NCI-H146 treated with DMSO at 0.1 percent for 48 hours (cell line): ENCODE measurements at regions not wholly inside any gene's neighbourhood (a gene's known extent, or its start where the extent isn't known, plus 50 kb on each side); places are given as distances from the start of the nearest gene placed in this dataset.
"Not testable (repeated sequence)": the region's sequence is repeated elsewhere in the genome, so short reads cannot be mapped to it uniquely, and the experiment has no call there.

ENCODE experiments used
- DNase-seq: peaks from one replicate; lab custom pipeline; 2025; ENCODE audit not compliant: unreplicated experiment; lab: John Stamatoyannopoulos, UW

DNA sequence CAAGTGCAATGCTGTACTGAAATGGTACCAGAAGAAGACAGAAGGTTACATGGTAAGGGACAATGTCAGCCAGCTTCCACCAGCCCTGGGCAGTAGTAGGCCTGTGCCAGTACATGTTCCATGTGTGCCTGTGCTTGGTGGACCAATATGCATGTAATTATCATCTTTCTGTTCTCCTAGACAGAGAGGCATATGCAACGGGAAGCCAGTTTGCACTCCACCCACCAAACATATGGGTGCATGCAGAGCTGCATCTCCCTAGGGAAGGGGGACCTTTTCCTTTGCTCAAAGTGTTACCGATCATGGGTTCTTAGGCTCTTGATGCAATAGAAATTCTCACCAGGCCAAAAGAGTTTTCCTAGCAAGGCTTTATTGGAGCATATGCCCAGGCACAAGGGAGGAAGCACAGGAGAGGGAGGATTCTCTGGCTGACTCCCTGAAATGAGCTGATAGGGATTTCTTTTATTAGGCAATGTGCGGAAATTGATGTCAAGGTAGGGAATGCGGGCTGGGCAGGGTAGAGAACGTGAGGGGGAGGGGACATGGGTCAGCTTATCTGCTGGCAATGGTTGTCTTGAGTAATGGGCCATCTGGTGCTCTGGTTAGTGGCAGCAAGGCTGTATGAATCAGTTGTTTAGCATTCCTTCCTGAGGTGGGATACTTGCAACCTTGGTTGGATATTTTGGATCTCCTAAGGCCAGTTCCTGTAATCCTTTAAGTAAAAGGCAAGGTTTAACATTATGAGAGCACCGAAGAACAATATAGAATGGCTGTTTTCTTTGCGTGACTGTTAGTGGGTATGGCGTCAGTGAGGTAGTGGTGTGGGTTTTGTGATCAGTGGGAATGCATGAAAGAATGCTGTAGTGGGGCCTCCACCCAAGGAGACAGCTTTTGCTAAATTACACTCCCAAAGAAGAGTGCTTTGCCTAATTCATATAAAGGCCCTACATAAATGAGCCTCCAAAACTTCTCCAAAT is 102.5 kb downstream of the CDRT15L2 start:
- not testable (repeated sequence) for DNase-seq

DNA sequence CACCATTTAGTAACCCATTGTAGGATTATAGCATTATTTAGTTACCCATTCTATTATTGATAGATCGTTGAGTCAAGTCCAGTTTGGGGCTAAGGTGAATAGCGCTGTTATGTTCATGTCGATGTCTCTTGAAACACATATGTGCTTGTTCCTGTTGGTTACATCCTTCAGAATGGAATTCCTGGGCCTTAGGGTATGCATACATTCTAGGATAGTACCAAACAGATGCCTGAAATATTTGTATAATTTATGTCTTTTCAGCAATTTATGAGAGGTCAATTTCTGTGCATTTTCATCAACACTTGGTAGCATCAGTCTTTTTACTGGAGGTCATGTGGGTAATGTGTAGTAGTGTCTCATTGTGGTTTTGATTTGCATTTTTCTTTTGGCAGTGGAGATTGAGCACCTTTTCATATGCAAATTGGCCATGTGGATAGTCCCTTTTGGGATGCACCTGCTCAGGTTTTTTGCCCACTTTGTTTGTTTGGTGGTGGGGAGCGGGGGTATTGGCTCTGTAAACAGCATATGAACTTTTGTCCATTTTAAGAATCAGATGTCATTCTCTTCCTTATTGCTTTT is 104.2 kb downstream of the CDRT15L2 start:
- not testable (repeated sequence) for DNase-seq

DNA sequence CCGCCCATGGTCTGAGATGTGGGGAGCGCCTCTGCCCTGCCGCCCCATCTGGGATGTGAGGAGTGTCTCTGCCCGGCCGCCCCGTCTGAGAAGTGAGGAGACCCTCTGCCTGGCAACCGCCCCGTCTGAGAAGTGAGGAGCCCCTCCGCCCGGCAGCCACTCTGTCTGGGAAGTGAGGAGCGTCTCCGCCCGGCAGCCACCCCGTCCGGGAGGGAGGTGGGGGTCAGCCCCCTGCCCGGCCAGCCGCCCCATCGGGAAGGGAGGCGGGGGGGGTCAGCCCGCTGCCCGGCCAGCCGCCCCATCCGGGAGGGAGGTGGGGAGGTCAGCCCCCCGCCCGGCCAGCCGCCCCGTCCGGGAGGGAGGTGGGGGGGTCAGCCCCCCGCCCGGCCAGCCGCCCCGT is 105.5 kb downstream of the CDRT15L2 start:
- not testable (repeated sequence) for DNase-seq

DNA sequence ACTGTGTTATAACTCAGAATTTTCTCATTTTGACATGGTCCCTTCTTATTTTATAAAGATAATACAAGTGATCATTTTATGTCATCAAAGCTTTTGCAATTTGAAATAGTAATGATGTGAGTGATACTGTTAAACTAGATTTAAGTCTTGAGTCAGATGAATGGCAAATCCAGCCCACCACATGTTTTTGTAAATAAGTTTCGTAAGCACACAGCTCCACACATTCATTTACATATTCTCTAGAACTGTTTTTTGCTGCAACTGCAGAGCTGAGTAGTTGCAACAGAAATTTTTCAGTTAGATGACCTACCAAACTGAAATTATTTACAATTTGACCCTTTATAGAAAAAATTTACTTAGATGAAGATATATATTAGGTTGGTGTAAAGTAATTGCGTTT is 108.1 kb downstream of the CDRT15L2 start:
- DNase-seq = not testable (repeated sequence)

DNA sequence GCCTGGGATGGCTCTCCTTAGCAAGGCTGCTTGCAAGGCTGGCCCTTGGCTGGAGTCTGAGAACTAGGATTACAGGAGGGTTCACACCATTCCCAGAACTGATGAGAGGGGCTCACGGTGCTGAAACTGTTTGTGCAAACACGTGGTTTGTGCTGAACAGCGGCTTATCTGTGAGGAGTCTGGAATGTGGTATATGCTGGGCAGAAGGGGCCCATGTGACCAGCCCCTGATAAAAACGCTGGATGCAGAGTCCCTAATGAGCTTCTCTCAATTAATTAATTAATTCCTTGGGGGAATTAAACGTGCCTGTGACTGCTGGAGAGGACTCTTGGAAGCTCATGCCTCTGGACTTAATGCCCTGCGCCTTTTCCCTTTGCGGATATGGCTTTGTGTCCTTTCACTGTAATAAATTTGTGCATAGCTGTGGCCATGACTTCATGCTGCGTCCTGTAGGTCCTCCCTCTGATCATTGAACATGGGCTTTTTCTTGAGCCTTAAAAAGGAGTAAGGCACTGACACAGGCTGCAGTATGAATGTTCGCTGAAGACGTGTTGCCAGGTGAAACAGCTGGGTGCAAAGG is 109.7 kb downstream of the CDRT15L2 start:
- not testable (repeated sequence) for DNase-seq

DNA sequence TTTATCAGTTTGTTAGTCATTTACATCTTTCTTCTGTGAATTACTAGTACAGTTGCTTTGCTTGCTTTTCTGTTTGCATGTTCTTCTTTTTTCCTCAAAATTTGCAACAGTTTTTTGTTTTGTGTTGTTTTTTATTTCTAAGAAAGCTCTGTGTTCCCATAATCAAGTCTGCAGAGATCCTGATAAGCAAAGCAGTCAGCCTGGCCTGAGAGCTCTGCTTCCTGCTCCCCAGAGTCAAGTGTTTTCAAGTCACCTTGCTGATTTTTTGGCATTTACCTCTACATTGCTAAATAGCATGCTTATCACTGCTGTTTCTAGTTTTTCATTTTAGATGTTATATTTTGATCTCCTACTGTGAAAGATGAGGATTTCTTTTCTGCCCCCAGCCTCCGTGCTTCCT is 113.2 kb downstream of the CDRT15L2 start:
- DNase-seq = not testable (repeated sequence)

DNA sequence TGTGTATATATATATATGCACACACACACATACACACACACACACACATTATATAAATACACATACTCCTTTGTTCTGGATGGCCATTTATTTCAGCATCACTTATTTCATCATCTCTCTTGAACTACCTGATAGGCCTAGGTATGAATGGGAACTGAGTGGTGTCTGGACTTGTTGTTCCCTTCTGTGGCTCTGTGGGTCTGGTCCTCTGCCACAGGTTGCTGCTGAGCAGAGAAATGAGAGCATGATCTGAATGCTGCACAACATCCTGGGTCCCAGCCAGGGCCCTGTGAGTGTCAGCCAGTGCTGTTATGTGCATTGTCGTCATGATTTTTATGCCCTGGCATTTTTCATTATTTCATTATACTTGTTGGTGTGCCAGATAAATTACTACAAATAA is 116.3 kb downstream of the CDRT15L2 start:
- not testable (repeated sequence) for DNase-seq

DNA sequence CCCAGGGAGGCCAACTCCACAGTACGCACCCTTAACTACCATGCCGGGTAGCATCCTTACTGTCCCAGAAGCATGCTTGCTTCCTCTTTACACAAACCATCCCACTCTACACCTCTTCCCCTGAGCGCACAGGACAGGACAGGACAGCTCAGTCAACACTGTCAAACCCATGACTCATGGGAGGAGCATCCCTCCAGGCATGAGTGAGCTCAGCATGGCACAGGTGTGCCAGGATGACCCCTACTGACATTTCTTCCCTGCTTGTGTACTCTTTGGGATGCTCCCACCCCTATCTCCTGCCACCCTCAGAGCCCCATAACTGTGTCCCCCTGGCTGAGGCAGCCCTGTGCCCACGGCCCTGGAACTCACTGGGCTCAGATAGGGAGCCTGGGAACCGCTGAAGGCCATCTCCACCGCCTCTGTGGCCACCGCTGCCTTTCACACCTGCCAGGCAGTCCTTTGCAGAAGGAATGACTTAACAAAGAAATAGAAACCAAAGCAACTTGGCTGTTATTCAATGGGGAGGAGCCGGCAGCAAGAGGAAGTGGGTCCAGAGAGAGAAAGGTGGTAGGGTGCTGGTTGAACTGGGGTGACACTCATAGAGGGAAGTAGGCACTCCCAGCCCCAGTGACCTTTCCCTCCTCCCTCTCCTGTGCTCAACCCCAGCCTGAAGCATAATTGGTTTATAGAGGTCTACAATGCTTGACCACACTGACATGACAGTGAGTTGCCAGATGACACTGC is 119.1 kb downstream of the CDRT15L2 start:
- not testable (repeated sequence) for DNase-seq

DNA sequence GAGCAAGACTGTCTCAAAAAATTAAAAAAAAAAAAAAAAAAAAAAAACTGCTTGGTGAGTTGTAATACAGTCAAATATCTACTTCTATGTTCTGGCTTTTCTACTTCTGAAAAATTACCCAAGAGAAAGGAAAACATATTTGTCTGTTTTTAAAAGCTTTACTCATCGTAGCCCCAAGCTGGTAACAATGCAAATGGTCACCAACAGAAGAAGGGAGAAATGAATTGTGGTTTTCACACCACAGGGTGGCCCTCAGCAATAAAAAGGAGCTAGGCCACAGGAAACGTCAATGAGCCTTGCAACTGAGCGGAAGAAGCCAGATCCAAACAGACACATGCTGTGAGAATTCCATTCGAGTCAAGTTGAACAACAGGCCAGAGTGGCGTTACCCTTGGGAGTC is 121.0 kb downstream of the CDRT15L2 start:
- not testable (repeated sequence) for DNase-seq

DNA sequence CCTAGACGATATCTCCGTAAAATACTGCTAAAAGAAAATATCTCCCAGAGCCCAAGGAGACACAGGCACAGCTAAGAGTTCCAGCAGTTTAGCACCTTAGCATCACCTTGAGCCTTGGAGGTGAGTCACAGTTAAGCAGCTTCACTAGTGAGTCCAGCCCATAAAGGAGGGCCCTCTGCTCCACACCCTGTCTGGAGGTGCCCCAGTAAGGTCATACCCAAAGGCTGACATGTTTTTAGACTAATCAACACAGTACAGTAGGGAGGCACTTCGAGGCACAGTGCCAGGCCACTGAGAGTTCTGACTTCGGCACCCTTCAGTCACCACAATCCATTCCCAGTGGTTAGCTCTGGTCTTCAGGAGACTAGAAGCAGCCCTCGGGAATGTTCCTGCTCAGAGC is 121.8 kb downstream of the CDRT15L2 start:
- not testable (repeated sequence) for DNase-seq

DNA sequence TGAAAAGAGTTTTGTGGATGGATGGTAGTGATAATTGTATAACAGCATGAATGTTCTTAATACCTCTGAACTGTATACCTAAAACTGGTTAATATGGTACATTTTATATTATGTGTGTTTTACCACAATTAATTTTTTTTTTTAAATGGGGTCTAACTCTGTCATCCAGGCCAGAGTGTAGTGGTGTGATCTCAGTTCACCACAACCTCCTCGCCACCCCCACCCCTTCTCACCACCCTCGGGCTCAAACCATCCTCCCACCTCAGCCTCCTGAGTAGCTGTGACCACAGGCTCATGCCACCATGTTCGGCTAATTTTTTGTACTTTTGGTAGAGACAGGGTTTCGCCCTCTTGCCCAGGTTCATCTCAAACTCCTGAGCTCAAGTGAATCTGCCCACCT is 123.2 kb downstream of the CDRT15L2 start:
- no peak for DNase-seq

DNA sequence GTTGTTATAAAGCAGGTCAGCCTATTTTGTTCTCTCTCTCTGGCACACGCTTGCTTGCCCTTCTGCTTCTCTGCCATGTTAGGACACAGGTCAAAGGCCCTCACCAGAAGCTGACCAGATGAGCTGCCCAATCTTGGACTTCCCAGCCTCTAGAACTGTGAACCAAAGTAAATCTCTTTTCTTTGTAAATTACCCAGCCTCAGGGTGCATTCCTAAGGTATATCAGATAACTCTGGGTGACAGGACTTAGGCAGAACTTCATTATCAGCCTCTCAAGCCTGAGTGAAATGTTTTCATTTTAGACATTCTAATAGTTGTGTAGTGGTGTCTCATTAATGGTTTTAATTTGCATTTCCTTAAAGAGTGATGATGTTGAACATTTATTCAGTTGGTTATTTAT is 124.3 kb downstream of the CDRT15L2 start:
- DNase-seq = no peak

DNA sequence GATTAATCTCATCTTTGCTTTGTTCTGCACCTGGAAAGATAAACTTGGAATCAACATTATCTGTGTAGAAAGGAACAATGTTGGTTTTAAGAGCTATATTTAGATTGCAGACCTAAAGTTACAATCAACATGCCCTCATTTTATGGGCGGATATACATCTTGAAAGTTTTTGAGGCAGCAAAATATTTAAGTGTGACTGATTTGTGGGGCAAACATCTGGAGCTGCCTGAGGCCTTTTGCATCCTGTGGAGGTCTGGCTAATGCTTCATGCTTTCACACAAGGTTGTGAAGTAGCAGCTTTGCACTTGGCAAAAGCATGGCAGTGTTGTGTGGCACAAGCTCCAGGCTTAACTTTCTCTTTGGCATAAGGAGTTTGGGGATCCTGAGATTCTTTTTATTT is 125.7 kb downstream of the CDRT15L2 start:
- DNase-seq = not testable (repeated sequence)

DNA sequence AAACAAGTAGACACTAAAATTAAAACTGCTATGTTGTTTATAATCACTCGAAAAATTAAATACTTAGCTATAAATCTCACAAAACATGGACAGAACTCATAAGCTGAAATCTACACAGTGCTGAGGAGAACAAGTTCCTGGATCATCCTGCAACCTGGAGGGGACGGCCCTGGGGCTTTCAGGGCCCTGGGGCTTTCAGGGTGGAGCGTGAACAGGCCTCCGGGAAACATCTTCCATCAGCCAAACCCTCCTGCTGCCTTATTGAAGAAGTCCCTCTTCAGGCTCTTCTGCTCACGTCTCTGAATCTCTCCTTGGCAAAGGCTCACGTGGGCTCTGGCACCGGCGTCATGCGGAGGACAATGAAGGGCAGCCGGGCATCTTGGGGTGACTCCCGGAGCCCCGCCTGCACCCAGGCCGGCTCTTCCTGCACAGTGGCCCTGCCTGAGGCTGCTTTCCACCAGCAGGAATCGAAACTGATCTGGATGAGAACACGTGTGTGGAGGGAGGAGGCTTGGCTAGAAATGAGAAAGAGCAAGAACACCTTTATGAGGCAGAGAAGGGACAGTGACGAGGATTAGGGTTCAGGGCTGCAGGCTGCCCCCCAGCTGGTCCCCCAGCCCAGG is 127.3 kb downstream of the CDRT15L2 start:
- DNase-seq = no peak

DNA sequence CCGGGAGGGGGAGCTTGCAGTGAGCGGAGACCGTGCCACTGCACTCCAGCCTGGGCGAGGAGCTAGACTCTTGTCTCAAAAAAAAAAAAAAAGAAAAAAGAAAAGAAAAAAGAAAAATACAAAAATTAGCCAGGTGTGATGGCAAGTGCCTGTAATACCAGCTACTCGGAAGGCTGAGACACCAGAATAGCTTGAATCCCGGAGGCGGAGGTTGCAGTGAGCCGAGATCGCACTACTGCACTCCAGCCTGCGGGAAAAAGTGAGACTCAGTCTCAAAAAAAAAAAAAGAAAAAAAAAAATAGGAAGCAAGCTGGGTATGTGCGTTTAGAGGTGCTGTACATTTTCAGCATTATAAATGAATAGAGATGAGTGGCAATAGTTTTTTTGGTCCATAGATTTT is 129.3 kb downstream of the CDRT15L2 start:
- not testable (repeated sequence) for DNase-seq

DNA sequence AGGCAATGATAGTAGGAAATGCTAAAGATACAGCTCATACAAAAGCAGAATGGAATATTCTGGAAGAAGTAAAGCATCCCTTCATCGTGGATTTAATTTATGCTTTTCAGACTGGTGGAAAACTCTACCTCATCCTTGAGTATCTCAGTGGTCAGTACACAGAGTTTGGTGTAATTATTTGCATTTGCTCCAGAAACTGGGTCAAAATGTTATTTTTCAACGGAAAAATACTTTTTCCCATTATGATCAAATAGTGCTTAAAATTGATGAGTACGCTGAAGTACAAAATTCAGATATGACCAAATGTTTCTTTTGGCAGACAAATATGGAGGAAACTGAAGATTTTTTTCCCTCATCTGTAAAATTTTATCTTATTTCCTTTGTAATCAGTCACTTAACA is 137.0 kb downstream of the CDRT15L2 start:
- not testable (repeated sequence) for DNase-seq

DNA sequence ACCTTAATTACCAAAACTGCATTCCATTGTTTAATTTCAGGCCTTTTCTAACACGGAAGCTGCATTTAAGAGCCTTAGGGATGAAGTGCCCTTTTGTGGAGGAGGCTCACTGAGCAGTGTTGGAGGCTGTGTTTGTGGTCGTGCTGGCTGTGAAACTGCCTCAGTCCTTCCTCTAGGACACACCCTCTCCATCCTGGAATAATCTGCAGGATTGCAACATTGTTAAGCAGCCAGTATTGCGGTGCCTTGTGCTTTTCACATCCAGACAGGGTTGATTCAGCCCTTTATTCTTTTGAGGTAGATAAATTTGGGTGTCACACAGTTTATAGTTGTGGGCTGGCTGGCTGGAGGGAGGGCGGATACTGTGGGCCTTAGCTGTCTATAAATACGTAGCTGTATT is 141.6 kb downstream of the CDRT15L2 start:
- DNase-seq = no peak

DNA sequence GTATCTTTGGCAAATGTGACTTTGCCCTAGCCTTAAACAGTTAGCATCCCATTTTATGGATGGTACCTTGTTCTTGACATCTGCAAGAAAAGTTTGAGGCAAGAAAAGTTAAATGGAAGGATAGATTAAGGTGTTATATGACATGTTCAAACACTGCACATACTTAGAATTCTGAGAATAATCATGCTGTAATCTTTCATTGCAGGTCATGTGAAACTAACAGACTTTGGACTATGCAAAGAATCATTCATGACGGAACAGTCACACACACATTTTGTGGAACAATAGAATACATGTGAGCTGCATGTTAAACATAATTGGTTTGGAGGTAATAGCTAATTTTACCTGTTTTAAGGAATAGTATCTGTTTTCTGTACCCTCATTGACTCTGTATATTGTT is 144.9 kb downstream of the CDRT15L2 start:
- DNase-seq = not testable (repeated sequence)

DNA sequence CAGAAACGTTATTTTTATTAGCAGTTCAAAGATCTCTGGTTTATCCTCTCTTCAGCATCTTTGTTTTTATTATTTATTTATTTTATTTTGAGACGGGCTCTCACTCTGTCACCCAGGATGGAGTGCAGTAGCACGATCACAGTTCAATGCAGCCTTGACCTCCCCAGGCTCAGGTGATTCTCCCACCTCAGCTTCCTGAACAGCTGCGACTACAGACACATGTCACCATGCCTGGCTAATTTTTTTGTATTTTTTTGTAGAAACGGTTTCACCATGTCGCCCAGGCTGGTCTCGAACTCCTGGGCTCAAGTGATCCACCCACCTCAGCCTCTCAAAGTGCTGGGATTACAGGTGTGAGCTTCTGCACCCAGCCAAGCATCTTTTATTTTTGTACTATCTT is 147.7 kb downstream of the CDRT15L2 start:
- not testable (repeated sequence) for DNase-seq

DNA sequence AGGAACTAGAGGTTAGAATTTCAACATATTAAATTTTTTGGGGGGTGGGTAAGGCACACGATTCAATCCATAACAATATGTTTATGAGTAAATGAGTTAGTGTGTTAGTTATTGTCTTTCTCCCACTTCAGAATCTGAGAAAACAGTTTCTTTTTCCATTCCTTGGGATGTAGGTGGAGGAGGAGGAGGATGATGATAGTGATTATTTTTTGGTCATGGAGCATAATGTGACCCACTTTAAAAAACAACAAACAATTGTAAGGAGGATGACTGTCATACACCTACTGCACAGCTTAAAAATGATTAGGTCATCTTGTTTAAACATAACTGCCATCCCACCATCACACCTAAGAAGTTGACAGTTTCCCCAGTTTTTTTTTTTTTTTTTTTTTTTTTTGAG is 148.7 kb downstream of the CDRT15L2 start:
- DNase-seq = no peak

DNA sequence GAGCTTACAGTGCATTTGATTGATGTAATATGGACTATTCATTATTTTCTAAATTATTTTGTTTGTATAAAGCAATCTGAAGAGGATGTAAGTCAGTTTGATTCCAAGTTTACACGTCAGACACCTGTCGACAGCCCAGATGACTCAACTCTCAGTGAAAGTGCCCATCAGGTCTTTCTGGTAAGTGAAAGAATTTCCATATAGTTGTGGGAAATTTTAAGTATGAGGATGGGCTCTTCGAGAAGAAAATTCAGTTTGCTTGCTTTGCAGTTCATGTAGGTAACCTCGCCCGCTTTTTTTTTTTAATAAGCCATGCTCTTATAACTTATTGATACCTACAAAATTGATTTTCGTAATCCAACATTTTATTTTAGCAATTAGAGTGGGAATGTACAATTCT is 151.6 kb downstream of the CDRT15L2 start:
- not testable (repeated sequence) for DNase-seq
